Right atrium auricular region (tissue), 2 donors: ENCODE measurements at regions not wholly inside any gene's neighbourhood (a gene's known extent, or its start where the extent isn't known, plus 50 kb on each side); places are given as distances from the start of the nearest gene placed in this dataset.

Source experiments
- DNase-seq: peaks from one replicate; pipeline ENCODE4 v3.0.0-alpha.2; 2019; ENCODE audit warnings: low spot score
- H3K27ac ChIP-seq, 2 donors: fragments of 200-600 bp; sonication (generic); 1 replicate in 1 of 2; 2 replicates in 1 of 2; pipeline ENCODE4 v1.5.1; 2016 to 2019
- H3K27me3 ChIP-seq, 2 donors: fragments of 200-600 bp; sonication (generic); one replicate each; pipeline versions ENCODE4 v1.5.1 to v1.6.0; 2017 to 2019
- H3K36me3 ChIP-seq: fragments of 200-600 bp; sonication (generic); one replicate; pipeline ENCODE4 v1.5.1; 2016
- H3K4me1 ChIP-seq, 2 donors: fragments of 200-600 bp; sonication (generic); one replicate each; pipeline versions ENCODE4 v1.5.1 to v1.6.0; 2017 to 2019
- H3K4me3 ChIP-seq, 2 donors: fragments of 200-600 bp; sonication (generic); 1 replicate in 1 of 2; 2 replicates in 1 of 2; pipeline ENCODE4 v1.5.1; 2017 to 2019; ENCODE audit warnings: mild to moderate bottlenecking in 1 of 2, moderate library complexity in 1 of 2
- H3K9me3 ChIP-seq, 2 donors: fragments of 200-600 bp; sonication (generic); one replicate each; pipeline ENCODE4 v1.5.1; 2019
- CTCF ChIP-seq, 2 donors: fragments of 200-600 bp; sonication (generic); IDR thresholded peaks; one replicate each; pipeline ENCODE4 v1.5.1; 2019; ENCODE audit warnings: antibody characterized with exemption in 2 of 2

DNA sequence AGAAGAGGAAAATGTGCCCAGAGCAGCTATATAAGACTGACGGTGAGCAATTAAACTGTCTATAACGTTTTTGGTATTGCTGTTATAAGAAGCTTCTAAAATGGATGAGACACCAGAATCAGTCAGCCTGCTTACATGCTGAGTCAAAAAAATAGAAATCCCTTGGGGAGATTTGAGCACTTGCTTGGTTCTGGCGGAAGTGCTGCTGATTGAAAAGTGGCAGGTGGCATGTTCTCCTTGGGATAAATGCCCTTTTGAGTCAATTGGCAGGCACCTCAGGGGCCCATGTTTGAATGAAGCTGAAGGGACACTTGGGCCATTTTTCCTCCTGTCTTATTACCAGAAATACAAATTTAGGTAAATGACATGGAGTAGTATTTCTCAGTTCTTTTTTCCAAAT is 148.7 kb downstream of the PTCHD1 start:
- Histone ChIP-seq H3K4me3 (no peak overlapping the region), H3K36me3 (no peaks in the 10 kb centered on the region), H3K4me1 (no peaks in the 10 kb centered on the region), H3K27ac (no peak overlapping the region), H3K27me3 (no peaks in the 10 kb centered on the region), H3K9me3 (peaks cover 0 to 16% of the 10 kb centered on the region in 2 donors)
- no peak for TF ChIP-seq CTCF (IDR thresholded peaks at IDR 0.05)
- DNase-seq, result no peak

GRCh38 chrX:23493941-23494374 is 159.3 kb downstream of the PTCHD1 start:
- no peak for DNase-seq

GRCh38 chrX:23494741-23495140 is 160.1 kb downstream of the PTCHD1 start:
- Histone ChIP-seq H3K4me3 (no peak overlapping the region), H3K9me3 (peaks cover 0 to 4% of the 10 kb centered on the region in 2 donors), H3K27ac (no peak overlapping the region), H3K4me1 (no peaks in the 10 kb centered on the region), H3K27me3 (no peaks in the 10 kb centered on the region), H3K36me3 (no peaks in the 10 kb centered on the region)
- no peak for TF ChIP-seq CTCF (IDR thresholded peaks at IDR 0.05)
- DNase-seq, result no peak

More at GRCh38 chrX:23493941-23494374, 159.3 kb downstream of the PTCHD1 start:
- Histone ChIP-seq H3K27me3 (no peaks in the 10 kb centered on the region), H3K27ac (no peak overlapping the region), H3K9me3 (peaks cover 0 to 4% of the 10 kb centered on the region in 2 donors), H3K4me3 (no peak overlapping the region), H3K36me3 (no peaks in the 10 kb centered on the region), H3K4me1 (no peaks in the 10 kb centered on the region)
- no peak for TF ChIP-seq CTCF (IDR thresholded peaks at IDR 0.05)

- H3K4me1 ChIP-seq, result no peaks in the 10 kb centered on the region
- no peak for TF ChIP-seq CTCF (IDR thresholded peaks at IDR 0.05)
- H3K27ac ChIP-seq, result no peak overlapping the region
- DNase-seq, result no peak
- H3K9me3 ChIP-seq, result peaks cover 0 to 4% of the 10 kb centered on the region in 2 donors
- no peaks in the 10 kb centered on the region for H3K27me3 ChIP-seq
- no peaks in the 10 kb centered on the region for H3K36me3 ChIP-seq
- no peak overlapping the region for H3K4me3 ChIP-seq
Measured at GRCh38 chrX:23497919-23498318, 163.3 kb downstream of the PTCHD1 start.

DNA sequence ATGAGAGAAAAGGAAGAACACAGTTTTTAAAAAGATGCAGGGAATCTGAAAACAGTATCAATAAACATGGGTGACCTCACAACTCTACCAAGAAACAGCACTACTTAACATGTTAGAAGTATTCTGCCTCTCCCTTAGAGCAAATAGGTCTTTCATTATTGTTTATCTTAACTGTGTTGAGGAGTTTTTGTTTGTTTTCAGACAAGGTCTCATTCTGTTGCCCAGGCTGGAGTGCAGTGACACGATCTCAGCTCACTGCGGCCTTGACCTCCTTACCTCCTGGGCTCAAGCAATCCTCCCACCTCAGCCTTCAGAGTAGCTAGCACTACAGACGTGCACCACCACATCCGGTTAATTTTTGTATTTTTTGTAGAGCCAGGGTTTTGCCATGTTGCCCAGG is 165.3 kb upstream of the PRDX4 start:
- no peak for TF ChIP-seq CTCF (IDR thresholded peaks at IDR 0.05)
- H3K4me3 ChIP-seq, result no peak overlapping the region
- H3K27ac ChIP-seq, result no peak overlapping the region
- H3K4me1 ChIP-seq, result no peaks in the 10 kb centered on the region
- H3K9me3 ChIP-seq, result no peaks in the 10 kb centered on the region
- no peaks in the 10 kb centered on the region for H3K27me3 ChIP-seq
- H3K36me3 ChIP-seq, result no peaks in the 10 kb centered on the region
- no peak for DNase-seq

- peak; percentile 76 for DNase-seq
- H3K36me3 ChIP-seq, result no peaks in the 10 kb centered on the region
- no peaks in the 10 kb centered on the region for H3K4me1 ChIP-seq
- no peaks in the 10 kb centered on the region for H3K9me3 ChIP-seq
- peak overlapping the region in 1 of 2 donors; percentile 41 for H3K27ac ChIP-seq
- no peak for TF ChIP-seq CTCF (IDR thresholded peaks at IDR 0.05)
- no peaks in the 10 kb centered on the region for H3K27me3 ChIP-seq
- H3K4me3 ChIP-seq, result no peak overlapping the region
Measured at GRCh38 chrX:23503835-23504539, 163.3 kb upstream of the PRDX4 start.
